HepG2 (cell line): ENCODE measurements at regions not wholly inside any gene's neighbourhood (a gene's known extent, or its start where the extent isn't known, plus 50 kb on each side); places are given as distances from the start of the nearest gene placed in this dataset.

Experiments
- ATAC-seq: fragments of 200-7000 bp; cut with Tn5 transposase; 3 replicates; pipeline ENCODE4 v1.9.1; 2020; ENCODE audit warnings: mild to moderate bottlenecking, moderate library complexity
- BruUV-seq: library from RNA; stranded (reverse); fragments of 400-500 nt; replicated peaks from 2 replicates; lab custom pipeline; 2021; lab: Mats Ljungman, UMichigan
- CTCF ChIA-PET: fragments of 300-600 bp; formaldehyde crosslinking; extraction: SDS; loops from one replicate; lab custom pipeline; 2021; ENCODE audit warnings: low total read pairs, inconsistent platforms, low intra/inter-chr PET ratio; lab: Yijun Ruan, JAX
- POLR2A ChIA-PET: fragments of 350-600 bp; sonication (Branson Sonifier 250); formaldehyde crosslinking; loops from one replicate; lab custom pipeline; 2020; ENCODE audit warnings: antibody characterized with exemption, inconsistent platforms; lab: Yijun Ruan, JAX
- DNase-seq: peaks from one replicate; pipeline ENCODE4 v3.0.0-alpha.2; 2015; ENCODE audit warnings: low spot score
- FAIRE-seq: peaks from 3 replicates; lab custom pipeline; 2011; peaks lifted over from hg19 to GRCh38; lab: Jason Lieb, UNC
- H2AFZ ChIP-seq: one replicate; pipeline ENCODE4 v1.6.1; 2011; ENCODE audit warnings: low read length, inconsistent platforms
- H3K27ac ChIP-seq: fragments of 300-600 bp; 3 replicates; pipeline ENCODE4 v1.8.0; 2011; ENCODE audit warnings: mixed run types, mild to moderate bottlenecking, mixed read lengths, low read length, inconsistent platforms; ENCODE audit not compliant: insufficient read depth; ENCODE audit errors: extremely low read length
- H3K27me3 ChIP-seq, 2 experiments: fragments of 200-600 bp in 1 of 2; 2 replicates in 1 of 2; 3 replicates in 1 of 2; pipeline versions ENCODE4 v1.6.0 to v1.8.0; 2011; ENCODE audit warnings: low read length in 2 of 2, mild to moderate bottlenecking in 2 of 2, moderate library complexity in 2 of 2, inconsistent platforms in 1 of 2; ENCODE audit not compliant: insufficient read depth in 2 of 2, control insufficient read depth in 1 of 2
- H3K36me3 ChIP-seq, 2 experiments: fragments of 200-600 bp in 1 of 2; replicated peaks in 1 of 2; 2 replicates in 1 of 2; 3 replicates in 1 of 2; pipeline versions ENCODE4 v1.5.1 to v1.8.0; 2011; ENCODE audit warnings: low read length in 2 of 2, inconsistent platforms in 1 of 2; ENCODE audit not compliant: insufficient read depth in 2 of 2, control insufficient read depth in 1 of 2
- H3K4me1 ChIP-seq: 2 replicates; pipeline ENCODE4 v1.5.1; 2012; ENCODE audit warnings: low read length, inconsistent platforms; ENCODE audit not compliant: insufficient read depth
- H3K4me2 ChIP-seq: 2 replicates; pipeline ENCODE4 v1.6.0; 2011; ENCODE audit warnings: low read depth, low read length, inconsistent platforms
- H3K4me3 ChIP-seq, 3 experiments: fragments of 200-600 bp in 1 of 3; sonication (generic), shearing (Covaris generic) in 1 of 3; replicated peaks in 1 of 3; 2 replicates each; pipeline ENCODE4 v1.5.1; 2011 to 2016; ENCODE audit warnings: low read length in 3 of 3, inconsistent platforms in 2 of 3, low read depth in 2 of 3, mild to moderate bottlenecking in 2 of 3, control low read depth in 1 of 3, mixed read lengths in 1 of 3; ENCODE audit not compliant: insufficient read depth in 1 of 3
- H3K79me2 ChIP-seq: one replicate; pipeline ENCODE4 v1.6.1; 2011; ENCODE audit warnings: low read length, inconsistent platforms; ENCODE audit not compliant: insufficient read depth
- H3K9ac ChIP-seq: 2 replicates; pipeline ENCODE4 v1.6.0; 2011; ENCODE audit warnings: mild to moderate bottlenecking, low read depth, low read length, inconsistent platforms; ENCODE audit not compliant: insufficient read depth
- H3K9me3 ChIP-seq: 2 replicates; pipeline ENCODE4 v1.5.1; 2012; ENCODE audit warnings: mild to moderate bottlenecking, low read length
- H4K20me1 ChIP-seq: 2 replicates; pipeline ENCODE4 v1.6.0; 2011; ENCODE audit warnings: inconsistent platforms, mild to moderate bottlenecking, low read length, moderate library complexity; ENCODE audit not compliant: insufficient read depth
- AGO1 ChIP-seq: fragments of 200-400 bp; formaldehyde crosslinking; IDR thresholded peaks from 2 replicates; pipeline ENCODE4 v1.6.1; 2017; ENCODE audit warnings: mild to moderate bottlenecking, low read depth, low read length, moderate library complexity; ENCODE audit not compliant: poor library complexity, severe bottlenecking
- BORCS8-MEF2B ChIP-seq: sonication (generic); formaldehyde crosslinking; IDR thresholded peaks from 2 replicates; pipeline ENCODE4 v1.8.0; 2022; ENCODE audit warnings: mild to moderate bottlenecking, missing genetic modification reagents
- GATAD1 ChIP-seq: IDR thresholded peaks from 2 replicates; pipeline ENCODE4 v1.6.1; 2016; ENCODE audit warnings: missing genetic modification reagents, missing compliant biosample characterization
- SMAD3 ChIP-seq: sonication (generic); formaldehyde crosslinking; IDR thresholded peaks from 2 replicates; pipeline ENCODE4 v1.4.0; 2020; ENCODE audit warnings: missing genetic modification reagents
- TCF7L2 ChIP-seq: IDR thresholded peaks from 2 replicates; pipeline ENCODE4 v1.6.1; 2011; ENCODE audit warnings: mild to moderate bottlenecking, low read depth, low read length, moderate library complexity
- ZBTB42 ChIP-seq: sonication (generic); formaldehyde crosslinking; IDR thresholded peaks from 2 replicates; pipeline ENCODE4 v1.5.0; 2020; ENCODE audit warnings: mild to moderate bottlenecking, missing genetic modification reagents
- ZFP1 ChIP-seq: IDR thresholded peaks from 2 replicates; pipeline ENCODE4 v1.6.1; 2016
- ZFP82 ChIP-seq: sonication (generic); formaldehyde crosslinking; IDR thresholded peaks from 2 replicates; pipeline ENCODE4 v1.5.1; 2020; ENCODE audit warnings: mild to moderate bottlenecking, missing genetic modification reagents, borderline replicate concordance
- ZNF12 ChIP-seq: sonication (generic); formaldehyde crosslinking; IDR thresholded peaks from 2 replicates; pipeline ENCODE4 v1.5.0; 2020; ENCODE audit warnings: missing genetic modification reagents
- ZNF124 ChIP-seq: sonication (generic); formaldehyde crosslinking; IDR thresholded peaks from 2 replicates; pipeline ENCODE4 v1.4.0; 2020; ENCODE audit warnings: missing genetic modification reagents
- ZNF205 ChIP-seq: IDR thresholded peaks from 2 replicates; pipeline ENCODE4 v1.6.1; 2018; ENCODE audit warnings: missing biosample characterization, missing genetic modification reagents
- ZNF33B ChIP-seq: sonication (generic); formaldehyde crosslinking; IDR thresholded peaks from 2 replicates; pipeline ENCODE4 v1.5.1; 2020; ENCODE audit warnings: mild to moderate bottlenecking, missing genetic modification reagents
- ZNF510 ChIP-seq: sonication (generic); formaldehyde crosslinking; IDR thresholded peaks from 2 replicates; pipeline ENCODE4 v1.4.0; 2020; ENCODE audit warnings: low read depth, mild to moderate bottlenecking, missing genetic modification reagents
- ZNF75D ChIP-seq: sonication (generic); formaldehyde crosslinking; IDR thresholded peaks from 2 replicates; pipeline ENCODE4 v1.8.1; 2023; ENCODE audit warnings: missing genetic modification reagents, mild to moderate bottlenecking, borderline replicate concordance
- ZSCAN20 ChIP-seq: sonication (generic); formaldehyde crosslinking; IDR thresholded peaks from 2 replicates; pipeline ENCODE4 v1.4.0; 2020; ENCODE audit warnings: missing genetic modification reagents, mild to moderate bottlenecking, borderline replicate concordance
- WGBS: methylation state at CpG from one replicate; pipeline ENCODE4 v1.1.6; 2017; ENCODE audit warnings: low lambda C conversion rate; 5-methylcytosine and 5-hydroxymethylcytosine counted together
- in situ Hi-C: cut with HindIII; loops from 2 replicates; pipeline ENCODE4 v1.10.0; 2017; ENCODE audit warnings: low pct_unique_long_range_greater_than_20kb; ENCODE audit not compliant: extremely low pct_ligation_motif_present
- intact Hi-C: fragments of 100-400 bp; cut with micrococcal nuclease; formaldehyde crosslinking; loops from one replicate; pipeline ENCODE4 v1.10.0; 2022; ENCODE audit not compliant: unreplicated experiment
- TF ChIP-seq, protein P1 (sequence below): sonication (generic); formaldehyde crosslinking; IDR thresholded peaks from 2 replicates; pipeline ENCODE4 v1.5.1; 2020; ENCODE audit warnings: missing genetic modification reagents, mild to moderate bottlenecking, borderline replicate concordance
- TF ChIP-seq, protein P2 (sequence below): sonication (generic); formaldehyde crosslinking; IDR thresholded peaks from 2 replicates; pipeline ENCODE4 v1.5.1; 2020; ENCODE audit warnings: mild to moderate bottlenecking, missing genetic modification reagents, moderate library complexity

DNA sequence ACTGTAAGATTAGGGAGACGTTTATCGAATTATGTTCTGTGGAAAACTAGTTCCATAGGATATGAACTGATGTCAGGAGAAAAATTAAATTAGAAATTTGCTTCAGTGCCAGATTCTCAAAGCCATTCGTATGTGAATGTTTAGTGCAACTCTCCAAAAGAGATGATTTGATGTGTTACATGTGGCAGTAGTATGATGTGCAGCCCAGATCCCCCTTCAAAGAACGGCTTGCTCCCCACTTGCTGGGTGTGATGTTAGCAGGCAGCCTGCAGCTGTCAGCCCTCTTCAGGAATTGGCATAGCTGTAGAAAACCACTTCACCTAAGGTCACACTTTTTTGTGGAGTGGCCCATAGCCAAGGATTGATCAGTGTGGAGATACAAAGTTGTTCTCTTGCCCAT lies 127.0 kb upstream of the CCDC54 start:
- Histone ChIP-seq H3K4me1 (no peaks in the 10 kb centered on the region), H4K20me1 (no peaks in the 10 kb centered on the region), H3K4me2 (no peak overlapping the region), H3K79me2 (no peaks in the 10 kb centered on the region), H3K4me3 (no peak overlapping the region), H3K27me3 (peaks cover 0 to 4% of the 10 kb centered on the region in 2 experiments; a peak in 2 of 5 replicates), H3K9ac (no peak overlapping the region), H3K27ac (no peak overlapping the region), H3K36me3 (no peaks in the 10 kb centered on the region), H2AFZ (no peak overlapping the region), H3K9me3 (no peaks in the 10 kb centered on the region)
- in situ Hi-C loops (no loop called here), intact Hi-C loops (no loop called here)
- DNase-seq (no peak), FAIRE-seq (no peak), ATAC-seq (no peak)
- no TSS peak for BruUV-seq
- 2% methylated on average over 4 of the region's 4 CpGs for WGBS
- TF ChIP-seq ZNF12 (CRISPR knock-in tag) = no peak
- no peak for TF ChIP-seq ZFP82 (CRISPR knock-in tag)
- no peak for TF ChIP-seq SMAD3
- no peak for TF ChIP-seq ZNF75D (CRISPR knock-in tag)
- no peak for TF ChIP-seq GATAD1 (CRISPR knock-in tag)
- TF ChIP-seq ZFP1 = no peak
- no peak for TF ChIP-seq TCF7L2
- no peak for TF ChIP-seq ZNF510
- no peak for TF ChIP-seq BORCS8-MEF2B (CRISPR knock-in tag)
- no peak for TF ChIP-seq ZNF33B
- no peak for TF ChIP-seq ZSCAN20 (CRISPR knock-in tag)
- TF ChIP-seq ZNF124 (CRISPR knock-in tag) = no peak
- ChIA-PET POLR2A (no interaction called here), CTCF (no interaction called here)

DNA sequence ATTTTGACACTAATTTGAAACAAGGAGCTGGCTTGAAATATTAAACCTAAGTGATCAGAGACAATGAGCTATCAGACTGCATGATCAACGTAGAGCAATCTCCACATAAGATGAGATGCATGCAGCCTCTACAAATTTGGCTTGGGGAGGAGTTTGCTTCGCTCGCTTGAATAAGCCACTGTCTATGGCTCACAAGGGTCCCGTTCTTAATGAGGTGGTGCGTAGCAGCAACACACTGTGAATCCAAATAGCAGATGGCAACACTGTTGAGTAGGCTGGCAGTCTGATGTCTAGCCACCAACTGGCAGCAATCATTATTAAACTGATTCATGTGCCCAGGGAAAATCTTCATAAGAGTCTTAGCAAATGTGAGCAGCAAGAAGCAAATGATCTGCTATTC lies 125.4 kb upstream of the CCDC54 start:
- WGBS = 9% methylated on average over 5 of the region's 5 CpGs
- no peak overlapping the region for H3K4me3 ChIP-seq
- CTCF ChIA-PET = no interaction called here
- no peak overlapping the region for H3K9ac ChIP-seq
- intact Hi-C loops (no loop called here), in situ Hi-C loops (no loop called here)
- no peaks in the 10 kb centered on the region for H3K36me3 ChIP-seq
- FAIRE-seq (no peak), DNase-seq (no peak), ATAC-seq (no peak)
- POLR2A ChIA-PET = no interaction called here
- no peaks in the 10 kb centered on the region for H3K4me1 ChIP-seq
- TF ChIP-seq AGO1 (no peak), ZNF205 (CRISPR knock-in tag) (no peak), SMAD3 (no peak), ZBTB42 (no peak)
- TF ChIP-seq, protein P1, sequence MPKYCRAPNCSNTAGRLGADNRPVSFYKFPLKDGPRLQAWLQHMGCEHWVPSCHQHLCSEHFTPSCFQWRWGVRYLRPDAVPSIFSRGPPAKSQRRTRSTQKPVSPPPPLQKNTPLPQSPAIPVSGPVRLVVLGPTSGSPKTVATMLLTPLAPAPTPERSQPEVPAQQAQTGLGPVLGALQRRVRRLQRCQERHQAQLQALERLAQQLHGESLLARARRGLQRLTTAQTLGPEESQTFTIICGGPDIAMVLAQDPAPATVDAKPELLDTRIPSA (CRISPR knock-in tag) = no peak
- TF ChIP-seq, protein P2, sequence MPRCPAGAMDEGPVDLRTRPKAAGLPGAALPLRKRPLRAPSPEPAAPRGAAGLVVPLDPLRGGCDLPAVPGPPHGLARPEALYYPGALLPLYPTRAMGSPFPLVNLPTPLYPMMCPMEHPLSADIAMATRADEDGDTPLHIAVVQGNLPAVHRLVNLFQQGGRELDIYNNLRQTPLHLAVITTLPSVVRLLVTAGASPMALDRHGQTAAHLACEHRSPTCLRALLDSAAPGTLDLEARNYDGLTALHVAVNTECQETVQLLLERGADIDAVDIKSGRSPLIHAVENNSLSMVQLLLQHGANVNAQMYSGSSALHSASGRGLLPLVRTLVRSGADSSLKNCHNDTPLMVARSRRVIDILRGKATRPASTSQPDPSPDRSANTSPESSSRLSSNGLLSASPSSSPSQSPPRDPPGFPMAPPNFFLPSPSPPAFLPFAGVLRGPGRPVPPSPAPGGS (CRISPR knock-in tag) = no peak
- no peak overlapping the region for H3K27ac ChIP-seq
- no peaks in the 10 kb centered on the region for H4K20me1 ChIP-seq
- H3K79me2 ChIP-seq = no peaks in the 10 kb centered on the region
- no peak overlapping the region for H2AFZ ChIP-seq
- BruUV-seq = no TSS peak
- H3K27me3 ChIP-seq = peaks cover 0 to 4% of the 10 kb centered on the region in 2 experiments; a peak in 2 of 5 replicates
- H3K9me3 ChIP-seq = no peaks in the 10 kb centered on the region
- no peak overlapping the region for H3K4me2 ChIP-seq
